Neuronal stem cell (in vitro differentiated cells): ENCODE measurements at regions not wholly inside any gene's neighbourhood (a gene's known extent, or its start where the extent isn't known, plus 50 kb on each side); places are given as distances from the start of the nearest gene placed in this dataset.
"Not testable (repeated sequence)": the region's sequence is repeated elsewhere in the genome, so short reads cannot be mapped to it uniquely, and the experiment has no call there.

Experiments used
- DNase-seq: peaks from one replicate; pipeline ENCODE4 v3.0.0-alpha.2; 2013; ENCODE audit warnings: low spot score
- H2AFZ ChIP-seq: one replicate; pipeline ENCODE4 v1.6.1; 2013; ENCODE audit warnings: mild to moderate bottlenecking, low read length, inconsistent platforms
- H2AK5ac ChIP-seq: 2 replicates; pipeline ENCODE4 v1.6.1; 2013; ENCODE audit warnings: low read depth, mild to moderate bottlenecking, inconsistent platforms, low read length, moderate library complexity, mixed read lengths
- H2BK120ac ChIP-seq: 2 replicates; pipeline ENCODE4 v1.6.1; 2013; ENCODE audit warnings: low read depth, mild to moderate bottlenecking, inconsistent platforms, low read length, moderate library complexity, mixed read lengths
- H2BK12ac ChIP-seq: one replicate; pipeline ENCODE4 v1.6.1; 2013; ENCODE audit warnings: low read length, inconsistent platforms
- H2BK15ac ChIP-seq: 2 replicates; pipeline ENCODE4 v1.6.1; 2013; ENCODE audit warnings: mild to moderate bottlenecking, low read length, inconsistent platforms, mixed read lengths
- H2BK5ac ChIP-seq: one replicate; pipeline ENCODE4 v1.6.1; 2013; ENCODE audit warnings: inconsistent platforms, mild to moderate bottlenecking, low read length, moderate library complexity
- H3K14ac ChIP-seq: one replicate; pipeline ENCODE4 v1.6.1; 2013; ENCODE audit warnings: low read length, inconsistent platforms
- H3K18ac ChIP-seq: 2 replicates; pipeline ENCODE4 v1.6.1; 2013; ENCODE audit warnings: low read length, inconsistent platforms
- H3K23ac ChIP-seq: 2 replicates; pipeline ENCODE4 v1.6.1; 2013; ENCODE audit warnings: low read depth, mild to moderate bottlenecking, mixed read lengths, low read length, inconsistent platforms; ENCODE audit not compliant: poor library complexity
- H3K27ac ChIP-seq: replicated peaks from 3 replicates; pipeline ENCODE4 v1.5.1; 2013; ENCODE audit warnings: low read length, inconsistent platforms
- H3K27me3 ChIP-seq, 3 experiments: 2 replicates each; pipeline ENCODE4 v1.6.1; 2013; ENCODE audit warnings: low read length in 3 of 3, mild to moderate bottlenecking in 2 of 3, inconsistent platforms in 1 of 3, low read depth in 1 of 3, mixed read lengths in 1 of 3, moderate library complexity in 1 of 3; ENCODE audit not compliant: control insufficient read depth in 3 of 3, insufficient read depth in 3 of 3
- H3K36me3 ChIP-seq, 2 donors: replicated peaks in 1 of 2; 2 replicates each; pipeline ENCODE4 v1.6.1; 2013; ENCODE audit warnings: low read length in 2 of 2; ENCODE audit not compliant: control insufficient read depth in 2 of 2, insufficient read depth in 2 of 2
- H3K4ac ChIP-seq: 2 replicates; pipeline ENCODE4 v1.6.1; 2013; ENCODE audit warnings: inconsistent platforms, mild to moderate bottlenecking, low read length, moderate library complexity
- H3K4me1 ChIP-seq, 2 donors: 1 replicate in 1 of 2; 2 replicates in 1 of 2; pipeline ENCODE4 v1.6.1; 2013; ENCODE audit warnings: low read length in 2 of 2, low read depth in 1 of 2; ENCODE audit not compliant: control insufficient read depth in 2 of 2, insufficient read depth in 1 of 2
- H3K4me2 ChIP-seq: one replicate; pipeline ENCODE4 v1.6.1; 2013; ENCODE audit warnings: mild to moderate bottlenecking, low read length, inconsistent platforms; ENCODE audit not compliant: insufficient read depth, poor library complexity, severe bottlenecking
- H3K4me3 ChIP-seq, 2 donors: 2 replicates each; pipeline ENCODE4 v1.5.1; 2013; ENCODE audit warnings: low read length in 2 of 2, mild to moderate bottlenecking in 2 of 2, inconsistent platforms in 1 of 2, moderate library complexity in 1 of 2
- H3K79me1 ChIP-seq: one replicate; pipeline ENCODE4 v1.6.1; 2013; ENCODE audit warnings: low read depth, mild to moderate bottlenecking, inconsistent platforms, low read length, moderate library complexity
- H3K9ac ChIP-seq: one replicate; pipeline ENCODE4 v1.6.1; 2013; ENCODE audit warnings: mild to moderate bottlenecking, low read depth, low read length, inconsistent platforms; ENCODE audit not compliant: poor library complexity
- H3K9me3 ChIP-seq, 2 donors: replicated peaks in 1 of 2; 2 replicates each; pipeline versions ENCODE3 to v1.6.1; 2013; ENCODE audit warnings: low read length in 2 of 2, mild to moderate bottlenecking in 2 of 2, inconsistent platforms in 1 of 2, low read depth in 1 of 2, mixed read lengths in 1 of 2, moderate library complexity in 1 of 2; ENCODE audit not compliant: control insufficient read depth in 2 of 2, insufficient read depth in 1 of 2
- H4K8ac ChIP-seq: one replicate; pipeline ENCODE4 v1.6.1; 2013; ENCODE audit warnings: low read depth, mild to moderate bottlenecking, inconsistent platforms, low read length, moderate library complexity
- H4K91ac ChIP-seq: one replicate; pipeline ENCODE4 v1.6.1; 2013; ENCODE audit warnings: low read length, low read depth, mild to moderate bottlenecking, inconsistent platforms; ENCODE audit not compliant: poor library complexity
- WGBS, 2 donors: extraction: QIAGEN DNeasy Blood & Tissue Kit; methylation state at CpG; one replicate each; pipeline ENCODE4 v1.1.7; 2013; ENCODE audit warnings: missing lambda C conversion rate in 2 of 2, mixed read lengths in 1 of 2; ENCODE audit not compliant: insufficient read length in 2 of 2, insufficient replicate concordance in 1 of 2; ENCODE audit errors: extremely low coverage in 2 of 2; 5-methylcytosine and 5-hydroxymethylcytosine counted together

- H2BK15ac ChIP-seq = no peak overlapping the region
- no peak overlapping the region for H2BK5ac ChIP-seq
- H2BK120ac ChIP-seq = no peak overlapping the region
- no peak overlapping the region for H2AK5ac ChIP-seq
- no peaks in the 10 kb centered on the region for H3K27me3 ChIP-seq
- no peak overlapping the region for H3K14ac ChIP-seq
- no peaks in the 10 kb centered on the region for H3K79me1 ChIP-seq
- no peak overlapping the region for H3K23ac ChIP-seq
- no peak overlapping the region for H3K27ac ChIP-seq
- no peak overlapping the region for H2BK12ac ChIP-seq
- H3K4me1 ChIP-seq = no peaks in the 10 kb centered on the region
- no peak overlapping the region for H3K4me2 ChIP-seq
- no peak overlapping the region for H2AFZ ChIP-seq
- no peak overlapping the region for H4K91ac ChIP-seq
- no peaks in the 10 kb centered on the region for H3K36me3 ChIP-seq
- H3K9me3 ChIP-seq = no peaks in the 10 kb centered on the region
- H3K4ac ChIP-seq = no peak overlapping the region
- no peak overlapping the region for H3K4me3 ChIP-seq
- no peak overlapping the region for H3K18ac ChIP-seq
- no CpG with 5 or more reads among the region's 4 CpGs for WGBS, 2 donors
- DNase-seq = no peak
- no peak overlapping the region for H3K9ac ChIP-seq
- no peak overlapping the region for H4K8ac ChIP-seq
Measured at GRCh38 chr5:63768221-63768620, 194.0 kb downstream of the HTR1A start.

DNA sequence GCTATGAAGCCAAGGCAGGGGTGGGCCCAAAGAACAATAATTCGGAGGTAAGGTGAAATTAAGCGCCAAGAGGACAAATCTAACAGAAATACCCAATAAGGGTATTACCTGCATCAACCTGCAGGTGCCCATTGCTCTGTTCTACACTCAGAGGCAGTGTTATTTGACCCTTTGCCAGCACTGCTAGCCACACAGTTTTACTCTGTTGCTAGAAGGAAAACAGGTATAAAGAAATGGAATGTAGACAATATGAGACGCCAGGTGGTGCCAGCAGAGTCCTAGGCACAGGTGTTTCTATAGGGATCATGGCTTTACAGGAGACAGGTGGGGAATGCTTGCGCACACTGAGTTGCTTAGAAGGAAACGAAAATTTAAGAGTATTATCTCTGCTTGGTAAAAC, 201.3 kb downstream of the HTR1A start:
- no peak overlapping the region for H2BK120ac ChIP-seq
- H3K14ac ChIP-seq = no peak overlapping the region
- no peak overlapping the region for H3K9ac ChIP-seq
- WGBS, 2 donors = no CpG with 5 or more reads among the region's 5 CpGs
- H2BK12ac ChIP-seq = no peak overlapping the region
- no peaks in the 10 kb centered on the region for H3K9me3 ChIP-seq
- no peak overlapping the region for H2BK5ac ChIP-seq
- H2BK15ac ChIP-seq = no peak overlapping the region
- DNase-seq = no peak
- H3K36me3 ChIP-seq = no peaks in the 10 kb centered on the region
- H2AK5ac ChIP-seq = no peak overlapping the region
- H4K91ac ChIP-seq = no peak overlapping the region
- H3K4me3 ChIP-seq = no peak overlapping the region
- no peak overlapping the region for H3K23ac ChIP-seq
- H4K8ac ChIP-seq = no peak overlapping the region
- H3K27me3 ChIP-seq = no peaks in the 10 kb centered on the region
- no peak overlapping the region for H3K4ac ChIP-seq
- no peaks in the 10 kb centered on the region for H3K4me1 ChIP-seq
- H3K79me1 ChIP-seq = no peaks in the 10 kb centered on the region
- no peak overlapping the region for H3K18ac ChIP-seq
- H3K4me2 ChIP-seq = no peak overlapping the region
- H2AFZ ChIP-seq = no peak overlapping the region
- no peak overlapping the region for H3K27ac ChIP-seq

DNA sequence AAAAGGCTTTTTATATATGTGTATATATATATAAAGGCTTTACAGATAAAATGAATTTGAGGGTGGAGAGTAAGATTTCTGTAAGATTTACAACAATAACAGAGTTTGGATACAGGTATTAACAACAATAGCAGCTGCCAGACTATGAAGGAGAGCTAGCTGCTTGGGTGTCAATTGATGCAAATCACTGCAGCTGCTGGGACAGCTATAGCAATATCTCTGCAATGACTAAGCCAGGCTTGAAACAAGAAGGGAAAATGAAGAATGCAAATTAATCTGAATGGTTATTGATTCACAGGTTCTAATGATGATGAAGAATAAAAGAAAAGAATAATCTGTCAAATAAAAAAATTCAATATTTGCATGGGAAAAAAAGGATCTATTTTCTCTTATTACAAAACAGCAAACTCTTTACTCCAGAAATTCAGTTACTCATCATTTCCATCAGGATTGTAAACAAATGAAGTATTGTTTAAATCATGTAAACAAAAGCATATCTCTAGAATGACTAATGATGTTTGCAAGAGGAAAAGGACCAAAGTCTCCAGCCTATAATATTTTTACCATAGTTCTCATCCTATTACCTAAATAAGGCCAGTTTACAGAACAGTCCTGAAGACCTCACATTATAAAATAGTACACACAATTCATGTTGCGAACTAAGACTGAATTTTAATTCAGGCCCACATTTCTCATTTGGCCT, 219.0 kb downstream of the HTR1A start:
- Histone ChIP-seq H2AK5ac (no peak overlapping the region), H3K36me3 (no peaks in the 10 kb centered on the region), H3K14ac (no peak overlapping the region), H4K91ac (no peak overlapping the region), H4K8ac (no peak overlapping the region), H2BK15ac (no peak overlapping the region), H2BK120ac (no peak overlapping the region), H3K9me3 (no peaks in the 10 kb centered on the region), H3K4me1 (no peaks in the 10 kb centered on the region), H3K23ac (no peak overlapping the region), H2BK12ac (no peak overlapping the region), H3K4me2 (no peak overlapping the region), H3K4ac (no peak overlapping the region), H3K4me3 (no peak overlapping the region), H3K79me1 (no peaks in the 10 kb centered on the region), H3K18ac (no peak overlapping the region), H2AFZ (no peak overlapping the region), H3K9ac (no peak overlapping the region), H3K27ac (no peak overlapping the region), H2BK5ac (no peak overlapping the region), H3K27me3 (no peaks in the 10 kb centered on the region)
- DNase-seq = no peak
- no CpG with 5 or more reads among the region's 1 CpG for WGBS, 2 donors

- H3K4me3 ChIP-seq, H3K14ac ChIP-seq, H3K23ac ChIP-seq, H3K27ac ChIP-seq, H2AFZ ChIP-seq, H3K18ac ChIP-seq, H4K91ac ChIP-seq, H3K79me1 ChIP-seq, DNase-seq, H3K4ac ChIP-seq, H3K9ac ChIP-seq, H2AK5ac ChIP-seq, H2BK15ac ChIP-seq, H3K4me1 ChIP-seq, H2BK5ac ChIP-seq, H3K9me3 ChIP-seq, H4K8ac ChIP-seq, H3K4me2 ChIP-seq, H2BK12ac ChIP-seq, H3K36me3 ChIP-seq, H3K27me3 ChIP-seq, H2BK120ac ChIP-seq: not testable (repeated sequence)
- no CpG with 5 or more reads among the region's 5 CpGs for WGBS, 2 donors
Measured at GRCh38 chr5:63732880-63733279, 229.4 kb downstream of the HTR1A start.
